Upper lobe of right lung (tissue), 1 donor: ENCODE measurements at regions not wholly inside any gene's neighbourhood (a gene's known extent, or its start where the extent isn't known, plus 50 kb on each side); places are given as distances from the start of the nearest gene placed in this dataset.

Experiments used
- ATAC-seq: fragments of 200-7000 bp; cut with Tn5 transposase; one replicate; pipeline ENCODE4 v1.9.1; 2020; ENCODE audit warnings: mild to moderate bottlenecking, moderate library complexity
- DNase-seq: peaks from one replicate; pipeline ENCODE4 v3.0.0-alpha.2; 2020
- H3K27ac ChIP-seq: fragments of 200-600 bp; one replicate; pipeline ENCODE4 v1.8.0; 2022
- H3K27me3 ChIP-seq: fragments of 200-600 bp; one replicate; pipeline ENCODE4 v1.8.0; 2022; ENCODE audit warnings: mild to moderate bottlenecking
- H3K36me3 ChIP-seq: fragments of 200-600 bp; one replicate; pipeline ENCODE4 v1.8.0; 2022
- H3K4me1 ChIP-seq: fragments of 200-600 bp; one replicate; pipeline ENCODE4 v1.8.0; 2022
- H3K4me3 ChIP-seq: fragments of 200-600 bp; one replicate; pipeline ENCODE4 v1.8.0; 2022; ENCODE audit warnings: mild to moderate bottlenecking
- H3K9me3 ChIP-seq: fragments of 200-600 bp; one replicate; pipeline ENCODE4 v1.8.0; 2022
- CTCF ChIP-seq: fragments of 200-600 bp; IDR thresholded peaks from one replicate; pipeline ENCODE4 v1.8.0; 2022; ENCODE audit warnings: antibody characterized with exemption
- intact Hi-C: fragments of 100-400 bp; cut with DNase I; formaldehyde crosslinking; loops from one replicate; pipeline ENCODE4 v1.11.0; 2022
- donor health status: DM: no; HTN: yes; CAD: no; lungs with severe emphysema.

DNA sequence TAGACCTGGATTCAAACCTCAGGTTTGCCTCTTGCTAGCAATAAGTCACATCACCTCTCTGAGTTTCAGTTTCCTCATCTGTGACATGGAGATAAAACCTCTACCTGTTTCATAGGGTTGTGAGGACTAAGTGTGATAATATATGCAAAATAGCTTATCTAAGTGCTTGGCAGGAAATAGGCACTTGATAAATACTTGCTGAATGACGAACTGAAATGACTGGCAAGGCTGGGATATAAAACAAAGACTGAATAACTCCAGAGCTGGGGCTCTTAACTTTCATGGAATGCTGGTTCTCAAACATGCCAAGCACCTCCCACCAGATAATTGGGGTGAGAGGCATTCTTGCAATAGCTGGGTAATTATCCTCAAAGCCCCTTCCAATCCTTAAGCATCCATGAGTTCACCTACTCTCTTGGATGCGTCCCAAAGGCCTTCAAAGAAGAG, 87.6 kb downstream of the ADRB2 start:
- DNase-seq (no peak), ATAC-seq (peak; percentile 67)

GRCh38 chr5:148915224-148915817, 88.9 kb downstream of the ADRB2 start:
- Histone ChIP-seq H3K27ac (peak overlapping the region; percentile 68), H3K36me3 (no peaks in the 10 kb centered on the region), H3K9me3 (no peaks in the 10 kb centered on the region), H3K4me3 (no peak overlapping the region), H3K27me3 (no peaks in the 10 kb centered on the region), H3K4me1 (peaks cover 49% of the 10 kb centered on the region)
- ATAC-seq (no peak), DNase-seq (no peak)
- intact Hi-C loops = no loop called here
- TF ChIP-seq CTCF = no peak

More for the DNA sequence above, 87.6 kb downstream of the ADRB2 start:
- Histone ChIP-seq H3K4me1 (peaks cover 61% of the 10 kb centered on the region), H3K4me3 (no peak overlapping the region), H3K27ac (no peak overlapping the region), H3K9me3 (no peaks in the 10 kb centered on the region), H3K36me3 (no peaks in the 10 kb centered on the region), H3K27me3 (no peaks in the 10 kb centered on the region)
- intact Hi-C loops = no loop called here
- no peak for TF ChIP-seq CTCF

DNA sequence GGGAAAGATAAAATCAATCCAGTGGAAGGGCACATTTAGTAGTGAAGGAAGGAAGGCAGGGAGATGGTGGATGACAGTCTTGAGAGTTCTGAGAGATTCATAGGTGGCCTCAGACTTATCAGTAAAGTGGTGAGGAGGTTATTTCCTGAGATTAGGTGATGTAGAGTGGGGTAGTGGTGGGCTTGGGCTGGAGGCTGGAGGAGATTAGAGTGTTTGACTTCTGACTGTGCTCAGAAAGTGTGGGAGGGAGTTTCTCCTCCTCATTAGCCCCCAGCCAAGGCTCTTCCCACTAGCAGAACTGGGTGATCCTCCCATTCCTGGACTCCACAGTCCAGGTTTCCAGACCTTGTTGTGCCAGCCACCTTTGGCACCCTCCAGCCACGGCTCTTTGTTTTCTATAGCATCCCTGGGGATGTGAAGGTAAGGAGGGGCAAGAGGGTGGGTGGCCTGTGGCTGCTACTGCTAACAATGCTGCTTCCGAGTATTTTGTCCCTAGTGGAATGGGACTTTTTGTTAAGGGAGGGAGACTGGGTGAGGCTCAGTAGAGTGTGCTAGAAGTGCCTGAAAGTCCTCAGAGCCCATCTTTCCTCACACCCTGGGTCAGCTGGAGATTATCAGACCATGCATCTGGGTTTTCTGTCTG, 94.4 kb downstream of the ADRB2 start:
- Histone ChIP-seq H3K9me3 (no peaks in the 10 kb centered on the region), H3K27ac (no peak overlapping the region), H3K4me1 (peaks cover 5% of the 10 kb centered on the region), H3K27me3 (no peaks in the 10 kb centered on the region), H3K4me3 (no peak overlapping the region), H3K36me3 (no peaks in the 10 kb centered on the region)
- TF ChIP-seq CTCF = no peak
- intact Hi-C loops = no loop called here
- ATAC-seq = no peak
- no peak for DNase-seq

DNA sequence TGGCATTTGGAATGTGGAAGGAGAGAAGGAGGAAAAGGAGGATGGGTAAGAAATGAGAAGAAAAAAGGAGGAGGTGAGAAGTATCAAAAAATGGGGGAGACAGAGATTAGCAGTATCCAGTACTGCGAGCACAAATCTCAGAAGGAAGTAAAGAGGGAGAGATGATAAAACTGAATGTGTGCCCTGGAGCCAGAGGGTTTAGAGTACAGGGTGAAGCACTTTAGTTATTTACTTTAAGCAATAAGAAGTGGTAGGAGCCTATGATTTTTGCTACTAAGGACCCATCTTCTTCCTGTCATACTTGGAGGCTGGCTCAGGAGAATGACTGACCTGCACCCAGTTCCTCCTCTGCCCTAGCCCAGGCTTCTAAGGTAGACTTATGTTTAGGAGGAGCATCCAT, 94.9 kb downstream of the ADRB2 start:
- H3K9me3 ChIP-seq = no peaks in the 10 kb centered on the region
- ATAC-seq (peak; percentile 58), DNase-seq (no peak)
- no peak overlapping the region for H3K4me3 ChIP-seq
- intact Hi-C loops = no loop called here
- H3K27ac ChIP-seq = no peak overlapping the region
- H3K36me3 ChIP-seq = no peaks in the 10 kb centered on the region
- TF ChIP-seq CTCF = no peak
- H3K27me3 ChIP-seq = no peaks in the 10 kb centered on the region
- no peaks in the 10 kb centered on the region for H3K4me1 ChIP-seq

GRCh38 chr5:148922606-148923005, 96.2 kb downstream of the ADRB2 start:
- Histone ChIP-seq H3K4me3 (no peak overlapping the region), H3K9me3 (no peaks in the 10 kb centered on the region), H3K27ac (no peak overlapping the region), H3K27me3 (no peaks in the 10 kb centered on the region), H3K4me1 (no peaks in the 10 kb centered on the region), H3K36me3 (no peaks in the 10 kb centered on the region)
- TF ChIP-seq CTCF = no peak
- no peak for ATAC-seq
- no peak for DNase-seq
- intact Hi-C loops = no loop called here
